OCI-LY1 (cell line): ENCODE measurements at regions not wholly inside any gene's neighbourhood (a gene's known extent, or its start where the extent isn't known, plus 50 kb on each side); places are given as distances from the start of the nearest gene placed in this dataset.
"Not testable (repeated sequence)": the region's sequence is repeated elsewhere in the genome, so short reads cannot be mapped to it uniquely, and the experiment has no call there.

Experiments
- H2AFZ ChIP-seq: fragments of 200-600 bp; sonication (generic), shearing (Covaris generic); 2 replicates; pipeline ENCODE4 v1.6.0; 2014; ENCODE audit warnings: antibody characterized with exemption, mild to moderate bottlenecking, low read length
- H3F3A ChIP-seq: fragments of 200-600 bp; sonication (generic), shearing (Covaris generic); 2 replicates; pipeline ENCODE4 v1.6.0; 2014; ENCODE audit warnings: mild to moderate bottlenecking, antibody characterized with exemption, low read length, moderate library complexity; ENCODE audit not compliant: insufficient read depth
- H3K27ac ChIP-seq: fragments of 200-600 bp; sonication (generic); 2 replicates; pipeline ENCODE4 v1.5.1; 2014; ENCODE audit warnings: low read length, mixed run types, mild to moderate bottlenecking, low read depth; ENCODE audit not compliant: poor library complexity, severe bottlenecking
- H3K27me3 ChIP-seq: fragments of 200-600 bp; sonication (generic); 2 replicates; pipeline ENCODE4 v1.6.0; 2014; ENCODE audit warnings: antibody characterized with exemption, mild to moderate bottlenecking, low read length, moderate library complexity; ENCODE audit not compliant: insufficient read depth
- H3K36me3 ChIP-seq: fragments of 200-600 bp; sonication (generic); 2 replicates; pipeline ENCODE4 v1.6.1; 2014; ENCODE audit warnings: mild to moderate bottlenecking, antibody characterized with exemption, low read length, moderate library complexity, mixed read lengths; ENCODE audit not compliant: insufficient read depth
- H3K4me1 ChIP-seq: fragments of 200-600 bp; sonication (generic); 2 replicates; pipeline ENCODE4 v1.5.1; 2014; ENCODE audit warnings: mild to moderate bottlenecking, low read length, moderate library complexity; ENCODE audit not compliant: insufficient read depth, severe bottlenecking
- H3K4me2 ChIP-seq: fragments of 200-600 bp; sonication (generic), shearing (Covaris generic); 2 replicates; pipeline ENCODE4 v1.6.1; 2014; ENCODE audit warnings: low read length
- H3K4me3 ChIP-seq: fragments of 200-600 bp; sonication (generic); 2 replicates; pipeline ENCODE4 v1.5.1; 2014; ENCODE audit warnings: low read length, low read depth, mild to moderate bottlenecking, mixed read lengths; ENCODE audit not compliant: poor library complexity, severe bottlenecking
- H3K79me2 ChIP-seq: fragments of 200-600 bp; shearing (Covaris generic); 2 replicates; pipeline ENCODE4 v1.6.1; 2016; ENCODE audit warnings: mixed run types, low read length, mixed read lengths; ENCODE audit not compliant: insufficient read depth
- H3K9ac ChIP-seq: fragments of 200-600 bp; sonication (generic), shearing (Covaris generic); 2 replicates; pipeline ENCODE4 v1.6.1; 2014; ENCODE audit warnings: mild to moderate bottlenecking, low read length, mixed read lengths
- H3K9me2 ChIP-seq: fragments of 200-600 bp; sonication (generic), shearing (Covaris generic); 2 replicates; pipeline ENCODE4 v1.6.1; 2014; ENCODE audit warnings: low read depth, mild to moderate bottlenecking, low read length, mixed read lengths
- H3K9me3 ChIP-seq: fragments of 200-600 bp; shearing (Covaris generic); 2 replicates; pipeline ENCODE4 v1.6.1; 2014; ENCODE audit warnings: low read length, mixed read lengths
- H4K20me1 ChIP-seq: fragments of 200-600 bp; sonication (generic), shearing (Covaris generic); 2 replicates; pipeline ENCODE4 v1.6.0; 2016; ENCODE audit warnings: mild to moderate bottlenecking, low read length; ENCODE audit not compliant: insufficient read depth
- EZH2 ChIP-seq: fragments of 200-600 bp; sonication (generic), shearing (Covaris generic); IDR thresholded peaks from 2 replicates; pipeline ENCODE4 v1.8.0; 2017; ENCODE audit warnings: borderline replicate concordance, mixed run types, mild to moderate bottlenecking, antibody characterized with exemption, low read length, moderate library complexity, mixed read lengths
- TF ChIP-seq, protein P1 (sequence below): fragments of 200-600 bp; sonication (generic), shearing (Covaris generic); IDR thresholded peaks from 2 replicates; pipeline ENCODE4 v1.5.1; 2017; ENCODE audit warnings: mild to moderate bottlenecking, antibody characterized with exemption, low read length, moderate library complexity, mixed read lengths

DNA sequence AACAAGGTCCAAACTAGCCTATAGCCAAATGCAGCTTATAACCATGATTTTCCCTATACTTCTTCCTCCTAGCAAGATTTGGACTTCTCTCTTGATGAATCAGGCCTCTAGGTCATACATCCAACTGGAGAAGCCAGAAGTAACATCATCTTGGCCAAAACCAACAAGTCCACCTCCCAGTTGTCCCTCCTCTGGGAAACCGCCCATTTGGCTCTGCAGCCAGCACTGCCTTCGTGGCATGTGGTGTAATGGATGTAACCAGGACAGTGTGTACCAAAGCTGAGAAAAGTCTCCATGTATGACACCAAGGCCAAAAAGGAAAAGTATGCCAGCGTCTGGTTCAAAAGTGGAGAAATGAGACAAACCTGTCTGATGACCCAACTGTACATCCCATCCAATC lies 59.3 kb upstream of the VASH1 start:
- H3K9ac ChIP-seq, result no peak overlapping the region
- no peak overlapping the region for H3K4me3 ChIP-seq
- H3K4me1 ChIP-seq, result no peaks in the 10 kb centered on the region
- H3K27ac ChIP-seq, result no peak overlapping the region
- TF ChIP-seq EZH2, result no peak
- TF ChIP-seq, protein P1, sequence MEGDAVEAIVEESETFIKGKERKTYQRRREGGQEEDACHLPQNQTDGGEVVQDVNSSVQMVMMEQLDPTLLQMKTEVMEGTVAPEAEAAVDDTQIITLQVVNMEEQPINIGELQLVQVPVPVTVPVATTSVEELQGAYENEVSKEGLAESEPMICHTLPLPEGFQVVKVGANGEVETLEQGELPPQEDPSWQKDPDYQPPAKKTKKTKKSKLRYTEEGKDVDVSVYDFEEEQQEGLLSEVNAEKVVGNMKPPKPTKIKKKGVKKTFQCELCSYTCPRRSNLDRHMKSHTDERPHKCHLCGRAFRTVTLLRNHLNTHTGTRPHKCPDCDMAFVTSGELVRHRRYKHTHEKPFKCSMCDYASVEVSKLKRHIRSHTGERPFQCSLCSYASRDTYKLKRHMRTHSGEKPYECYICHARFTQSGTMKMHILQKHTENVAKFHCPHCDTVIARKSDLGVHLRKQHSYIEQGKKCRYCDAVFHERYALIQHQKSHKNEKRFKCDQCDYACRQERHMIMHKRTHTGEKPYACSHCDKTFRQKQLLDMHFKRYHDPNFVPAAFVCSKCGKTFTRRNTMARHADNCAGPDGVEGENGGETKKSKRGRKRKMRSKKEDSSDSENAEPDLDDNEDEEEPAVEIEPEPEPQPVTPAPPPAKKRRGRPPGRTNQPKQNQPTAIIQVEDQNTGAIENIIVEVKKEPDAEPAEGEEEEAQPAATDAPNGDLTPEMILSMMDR, result no peak
- no peaks in the 10 kb centered on the region for H3K9me2 ChIP-seq
- 0 out of 2 replicates have a peak, but pooled peaks cover 3% of the 10 kb centered on the region for H3K27me3 ChIP-seq
- no peaks in the 10 kb centered on the region for H3F3A ChIP-seq
- no peaks in the 10 kb centered on the region for H4K20me1 ChIP-seq
- no peaks in the 10 kb centered on the region for H3K79me2 ChIP-seq
- no peak overlapping the region for H2AFZ ChIP-seq
- no peak overlapping the region for H3K4me2 ChIP-seq
- H3K36me3 ChIP-seq, result no peaks in the 10 kb centered on the region
- H3K9me3 ChIP-seq, result no peaks in the 10 kb centered on the region

GRCh38 chr14:76705214-76705613 lies 56.1 kb upstream of the VASH1 start:
- H3K9me3 ChIP-seq, result no peaks in the 10 kb centered on the region
- H3K27ac ChIP-seq, result no peak overlapping the region
- H3K4me3 ChIP-seq, result no peak overlapping the region
- H3K9me2 ChIP-seq, result no peaks in the 10 kb centered on the region
- H3K4me2 ChIP-seq, result no peak overlapping the region
- no peaks in the 10 kb centered on the region for H3K4me1 ChIP-seq
- TF ChIP-seq EZH2, result no peak
- TF ChIP-seq, protein P1, result no peak
- no peak overlapping the region for H3K9ac ChIP-seq
- no peaks in the 10 kb centered on the region for H3K36me3 ChIP-seq
- no peak overlapping the region for H2AFZ ChIP-seq
- no peaks in the 10 kb centered on the region for H3K27me3 ChIP-seq
- H4K20me1 ChIP-seq, result no peaks in the 10 kb centered on the region
- H3F3A ChIP-seq, result no peaks in the 10 kb centered on the region
- H3K79me2 ChIP-seq, result no peaks in the 10 kb centered on the region

- H3F3A ChIP-seq, H3K4me1 ChIP-seq, H2AFZ ChIP-seq, H3K4me3 ChIP-seq, H3K9me2 ChIP-seq, H3K9ac ChIP-seq, H3K27me3 ChIP-seq, H3K9me3 ChIP-seq, H3K79me2 ChIP-seq, H4K20me1 ChIP-seq, H3K27ac ChIP-seq, H3K36me3 ChIP-seq, H3K4me2 ChIP-seq: not testable (repeated sequence)
Observed at GRCh38 chr14:76706207-76706606, 55.1 kb upstream of the VASH1 start.

DNA sequence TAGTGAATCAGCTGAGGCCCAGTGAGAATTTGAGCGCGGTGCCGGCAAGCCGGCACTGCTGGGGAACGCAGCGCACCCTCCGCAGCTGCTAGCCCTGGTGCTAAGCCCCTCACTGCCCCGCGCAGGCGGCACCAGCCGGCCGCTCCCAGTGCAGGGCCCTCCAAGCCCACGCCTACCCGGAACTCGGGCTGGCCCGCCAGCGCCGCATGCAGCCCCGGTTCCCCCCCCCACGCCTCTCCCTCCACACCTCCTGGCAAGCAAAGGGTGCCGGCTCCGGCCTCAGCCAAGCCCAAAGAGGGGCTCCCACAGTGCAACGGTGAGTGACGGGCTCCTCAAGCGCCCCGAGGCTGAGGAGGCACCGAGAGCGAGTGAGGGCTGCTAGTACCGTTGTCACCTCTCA lies 54.5 kb upstream of the VASH1 start:
- no peaks in the 10 kb centered on the region for H3K36me3 ChIP-seq
- H3K79me2 ChIP-seq, result no peaks in the 10 kb centered on the region
- no peak overlapping the region for H3K4me2 ChIP-seq
- H3K4me3 ChIP-seq, result no peak overlapping the region
- H3K27me3 ChIP-seq, result no peaks in the 10 kb centered on the region
- TF ChIP-seq EZH2, result no peak
- TF ChIP-seq, protein P1, result no peak
- H3K9me3 ChIP-seq, result no peaks in the 10 kb centered on the region
- H3K27ac ChIP-seq, result no peak overlapping the region
- no peak overlapping the region for H2AFZ ChIP-seq
- H3F3A ChIP-seq, result no peaks in the 10 kb centered on the region
- H3K9ac ChIP-seq, result no peak overlapping the region
- no peaks in the 10 kb centered on the region for H3K9me2 ChIP-seq
- no peaks in the 10 kb centered on the region for H4K20me1 ChIP-seq
- no peaks in the 10 kb centered on the region for H3K4me1 ChIP-seq
